Uterus (tissue), 2 donors: ENCODE measurements at regions not wholly inside any gene's neighbourhood (a gene's known extent, or its start where the extent isn't known, plus 50 kb on each side); places are given as distances from the start of the nearest gene placed in this dataset.

Source experiments
- POLR2A ChIP-seq, 2 donors: fragments of 450-650 bp; IDR thresholded peaks; one replicate each; pipeline ENCODE4 v1.6.1; 2016; ENCODE audit warnings: antibody characterized with exemption in 2 of 2, mild to moderate bottlenecking in 1 of 2, moderate library complexity in 1 of 2
- TF ChIP-seq, protein P1 (sequence below), 4 experiments: fragments of 200-600 bp in 2 of 4; fragments of 450-650 bp in 2 of 4; sonication (generic) in 2 of 4; IDR thresholded peaks; one replicate each; pipeline ENCODE4 v1.5.1; 2016 to 2019; ENCODE audit warnings: antibody characterized with exemption in 4 of 4, mild to moderate bottlenecking in 2 of 4, moderate library complexity in 1 of 4

DNA sequence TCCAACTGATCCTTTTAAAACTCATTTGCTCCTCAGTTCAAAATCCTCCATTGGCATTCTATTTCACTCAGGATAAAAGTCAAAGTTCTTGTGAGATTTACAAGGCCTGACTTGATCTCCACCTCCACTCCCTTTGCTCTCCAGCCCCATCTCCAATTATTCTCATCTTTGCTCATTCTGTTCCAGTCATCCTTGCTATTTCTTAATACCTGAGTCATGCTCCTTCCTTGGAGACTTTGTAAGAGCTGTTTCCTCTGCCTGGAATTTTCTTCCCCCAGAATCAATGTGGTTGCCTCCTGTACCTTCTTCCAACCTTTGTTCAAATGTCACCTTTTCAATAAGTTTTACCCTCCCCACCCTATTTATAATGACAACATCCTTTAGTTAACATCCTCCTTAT is 373.5 kb downstream of the HTR1B start:
- TF ChIP-seq, protein P1, sequence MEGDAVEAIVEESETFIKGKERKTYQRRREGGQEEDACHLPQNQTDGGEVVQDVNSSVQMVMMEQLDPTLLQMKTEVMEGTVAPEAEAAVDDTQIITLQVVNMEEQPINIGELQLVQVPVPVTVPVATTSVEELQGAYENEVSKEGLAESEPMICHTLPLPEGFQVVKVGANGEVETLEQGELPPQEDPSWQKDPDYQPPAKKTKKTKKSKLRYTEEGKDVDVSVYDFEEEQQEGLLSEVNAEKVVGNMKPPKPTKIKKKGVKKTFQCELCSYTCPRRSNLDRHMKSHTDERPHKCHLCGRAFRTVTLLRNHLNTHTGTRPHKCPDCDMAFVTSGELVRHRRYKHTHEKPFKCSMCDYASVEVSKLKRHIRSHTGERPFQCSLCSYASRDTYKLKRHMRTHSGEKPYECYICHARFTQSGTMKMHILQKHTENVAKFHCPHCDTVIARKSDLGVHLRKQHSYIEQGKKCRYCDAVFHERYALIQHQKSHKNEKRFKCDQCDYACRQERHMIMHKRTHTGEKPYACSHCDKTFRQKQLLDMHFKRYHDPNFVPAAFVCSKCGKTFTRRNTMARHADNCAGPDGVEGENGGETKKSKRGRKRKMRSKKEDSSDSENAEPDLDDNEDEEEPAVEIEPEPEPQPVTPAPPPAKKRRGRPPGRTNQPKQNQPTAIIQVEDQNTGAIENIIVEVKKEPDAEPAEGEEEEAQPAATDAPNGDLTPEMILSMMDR (IDR thresholded peaks at IDR 0.05), result no peak
- TF ChIP-seq POLR2A (IDR thresholded peaks at IDR 0.05), result no peak
